HFFc6 (cell line): ENCODE measurements at regions not wholly inside any gene's neighbourhood (a gene's known extent, or its start where the extent isn't known, plus 50 kb on each side); places are given as distances from the start of the nearest gene placed in this dataset.
A peak's percentile ranks its signal among the peaks of the same experiment; 100 is the strongest.

Experiments used
- DNase-seq: peaks from one replicate; pipeline ENCODE4 v3.0.0-alpha.2; 2018
- H3K27ac Mint-ChIP-seq: 2 replicates; pipeline ENCODE4 v1.8.0; 2020; ENCODE audit warnings: mild to moderate bottlenecking, mixed read lengths
- H3K27me3 Mint-ChIP-seq: 2 replicates; pipeline ENCODE4 v1.8.0; 2021; ENCODE audit warnings: mild to moderate bottlenecking, moderate library complexity, mixed read lengths; ENCODE audit not compliant: insufficient read depth
- H3K36me3 Mint-ChIP-seq: 2 replicates; pipeline ENCODE4 v1.8.0; 2021; ENCODE audit warnings: low read depth, mixed read lengths
- H3K4me1 Mint-ChIP-seq: 2 replicates; pipeline ENCODE4 v1.8.0; 2020; ENCODE audit warnings: low read depth, mixed read lengths
- H3K4me3 Mint-ChIP-seq: 2 replicates; pipeline ENCODE4 v1.8.0; 2020; ENCODE audit warnings: mild to moderate bottlenecking, moderate library complexity, mixed read lengths
- H3K9me3 Mint-ChIP-seq: 2 replicates; pipeline ENCODE4 v1.8.0; 2020; ENCODE audit warnings: mild to moderate bottlenecking, mixed read lengths
- TF ChIP-seq, protein P1 (sequence below): fragments of 200-600 bp; sonication (generic); IDR thresholded peaks from 2 replicates; pipeline ENCODE4 v1.5.0; 2021; ENCODE audit warnings: antibody characterized with exemption, mild to moderate bottlenecking

DNA sequence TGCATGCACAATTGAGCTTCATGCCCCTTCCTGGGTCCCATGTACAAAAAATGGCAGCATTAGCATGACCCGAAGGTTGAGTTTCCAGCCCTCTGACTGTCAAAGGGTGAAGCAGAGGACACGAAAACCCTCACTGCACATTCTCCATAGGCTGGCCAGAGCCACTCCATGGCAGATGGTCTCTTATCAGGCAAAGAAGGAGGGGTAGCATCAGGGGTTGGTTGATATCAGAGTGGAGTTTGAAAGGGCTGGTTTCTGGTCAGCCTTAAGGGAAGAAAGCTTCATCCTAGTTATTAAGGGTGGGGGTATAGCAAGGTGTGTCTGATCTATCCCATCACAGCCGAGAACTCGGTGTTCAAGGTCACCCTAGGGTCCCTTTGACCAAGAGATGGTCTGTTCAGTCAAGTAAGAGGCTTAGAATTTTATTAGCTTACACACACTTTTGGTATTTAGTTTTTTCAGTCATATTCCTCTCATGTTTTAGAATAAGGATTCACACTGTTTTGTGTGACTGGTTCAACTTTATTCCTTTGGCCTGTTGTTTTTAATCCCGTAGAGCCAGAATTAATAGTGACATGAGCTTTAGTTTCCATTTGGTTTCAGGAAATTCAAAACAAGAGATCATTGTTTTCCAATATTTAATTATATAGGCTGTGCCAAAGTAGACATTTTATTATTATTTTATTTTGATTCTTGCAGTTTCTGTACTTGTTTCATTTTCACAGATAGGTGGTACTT, 199.9 kb upstream of the FMN2 start:
- no peak for DNase-seq
- Mint-ChIP-seq H3K4me1 (peaks cover 5% of the 10 kb centered on the region; the same call in 1 of the 2 replicates), H3K27me3 (peaks cover 10% of the 10 kb centered on the region; the same call in 1 of the 2 replicates), H3K27ac (no peak overlapping the region), H3K9me3 (no peaks in the 10 kb centered on the region), H3K4me3 (no peak overlapping the region), H3K36me3 (peaks cover 5% of the 10 kb centered on the region; the same call in 1 of the 2 replicates)
- TF ChIP-seq, protein P1, sequence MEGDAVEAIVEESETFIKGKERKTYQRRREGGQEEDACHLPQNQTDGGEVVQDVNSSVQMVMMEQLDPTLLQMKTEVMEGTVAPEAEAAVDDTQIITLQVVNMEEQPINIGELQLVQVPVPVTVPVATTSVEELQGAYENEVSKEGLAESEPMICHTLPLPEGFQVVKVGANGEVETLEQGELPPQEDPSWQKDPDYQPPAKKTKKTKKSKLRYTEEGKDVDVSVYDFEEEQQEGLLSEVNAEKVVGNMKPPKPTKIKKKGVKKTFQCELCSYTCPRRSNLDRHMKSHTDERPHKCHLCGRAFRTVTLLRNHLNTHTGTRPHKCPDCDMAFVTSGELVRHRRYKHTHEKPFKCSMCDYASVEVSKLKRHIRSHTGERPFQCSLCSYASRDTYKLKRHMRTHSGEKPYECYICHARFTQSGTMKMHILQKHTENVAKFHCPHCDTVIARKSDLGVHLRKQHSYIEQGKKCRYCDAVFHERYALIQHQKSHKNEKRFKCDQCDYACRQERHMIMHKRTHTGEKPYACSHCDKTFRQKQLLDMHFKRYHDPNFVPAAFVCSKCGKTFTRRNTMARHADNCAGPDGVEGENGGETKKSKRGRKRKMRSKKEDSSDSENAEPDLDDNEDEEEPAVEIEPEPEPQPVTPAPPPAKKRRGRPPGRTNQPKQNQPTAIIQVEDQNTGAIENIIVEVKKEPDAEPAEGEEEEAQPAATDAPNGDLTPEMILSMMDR = no peak

DNA sequence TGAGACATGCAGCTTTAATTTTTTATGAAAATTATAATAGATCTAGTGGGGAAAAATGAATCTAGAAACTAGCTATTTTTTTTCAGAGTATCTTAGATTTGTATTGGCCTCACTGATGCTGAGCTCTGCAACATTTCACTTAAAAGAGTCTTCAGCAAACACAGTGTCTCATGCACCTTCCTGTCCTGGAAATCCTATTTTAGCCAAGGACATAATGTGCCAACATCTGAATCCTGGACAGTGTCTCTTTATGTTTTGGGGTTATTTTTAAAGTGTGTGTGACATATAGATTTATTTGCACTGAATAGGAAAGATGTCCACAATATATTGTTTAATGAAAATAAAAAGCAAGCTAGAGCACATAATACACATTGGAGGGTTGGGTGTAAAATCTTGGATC, 199.1 kb upstream of the FMN2 start:
- Mint-ChIP-seq H3K4me3 (no peak overlapping the region), H3K27ac (no peak overlapping the region), H3K36me3 (peaks cover 5% of the 10 kb centered on the region; the same call in 1 of the 2 replicates), H3K27me3 (peaks cover 10% of the 10 kb centered on the region; the same call in 1 of the 2 replicates), H3K4me1 (peaks cover 7% of the 10 kb centered on the region), H3K9me3 (no peaks in the 10 kb centered on the region)
- DNase-seq = no peak
- TF ChIP-seq, protein P1 = no peak

DNA sequence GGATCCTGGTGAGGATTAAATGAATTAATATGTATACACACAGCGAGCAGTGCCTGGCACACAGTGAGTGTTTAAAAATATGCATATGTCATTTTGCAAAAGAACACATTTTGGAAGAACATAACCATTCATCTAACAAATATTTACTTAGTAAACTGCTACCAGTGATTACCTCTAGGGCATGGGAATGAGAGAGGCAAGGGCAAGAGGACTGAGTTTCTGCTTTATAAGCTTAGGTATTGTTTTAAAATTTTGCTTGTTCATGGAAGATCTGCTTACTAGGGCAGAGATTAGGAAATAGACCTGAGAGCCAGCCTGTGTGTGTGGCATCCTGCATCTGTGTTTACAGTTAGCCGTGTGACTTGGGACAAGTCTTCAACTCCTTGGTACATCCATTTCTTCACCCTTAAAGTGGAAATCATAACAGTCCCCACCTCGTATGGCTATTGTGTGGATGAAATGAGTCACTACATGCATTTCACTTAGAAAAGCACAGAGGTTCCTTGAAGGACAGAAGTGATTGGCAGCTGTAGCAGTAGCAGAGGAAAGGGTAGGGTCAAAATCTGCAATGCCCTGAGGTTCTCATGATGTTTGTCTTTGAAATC, 198.5 kb upstream of the FMN2 start:
- Mint-ChIP-seq H3K27me3 (peaks cover 10% of the 10 kb centered on the region; the same call in 1 of the 2 replicates), H3K27ac (no peak overlapping the region; the same call in 1 of the 2 replicates)
- peak; percentile 9 for DNase-seq

DNA sequence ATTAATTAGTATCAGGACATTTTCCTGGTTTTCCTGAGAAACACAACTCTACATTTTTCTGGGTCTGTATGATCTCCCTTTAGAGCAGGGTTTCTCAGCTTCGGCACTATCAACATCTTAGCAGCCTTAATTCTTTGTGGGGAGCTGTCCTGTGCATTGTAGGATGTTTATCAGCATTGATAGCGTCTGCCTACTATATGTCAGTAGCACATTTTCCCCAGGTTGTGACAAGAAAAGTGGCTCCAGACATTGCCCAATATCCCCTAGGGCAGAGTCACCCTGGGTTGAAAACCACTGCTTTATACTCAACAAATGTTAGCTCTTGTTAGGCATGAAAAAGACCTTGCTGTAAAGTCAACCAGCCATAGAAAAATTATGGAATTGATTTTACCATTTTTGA, 195.1 kb upstream of the FMN2 start:
- Mint-ChIP-seq H3K27ac (no peak overlapping the region), H3K4me1 (peaks cover 16% of the 10 kb centered on the region), H3K4me3 (no peak overlapping the region), H3K9me3 (no peaks in the 10 kb centered on the region), H3K36me3 (peaks cover 5% of the 10 kb centered on the region; the same call in 1 of the 2 replicates), H3K27me3 (peaks cover 5% of the 10 kb centered on the region; the same call in 1 of the 2 replicates)
- no peak for DNase-seq
- TF ChIP-seq, protein P1 = no peak

More for the DNA sequence above, 198.5 kb upstream of the FMN2 start:
- H3K4me3 Mint-ChIP-seq = no peak overlapping the region
- H3K9me3 Mint-ChIP-seq = no peaks in the 10 kb centered on the region
- peaks cover 13% of the 10 kb centered on the region for H3K4me1 Mint-ChIP-seq
- TF ChIP-seq, protein P1 = no peak
- peaks cover 5% of the 10 kb centered on the region; the same call in 1 of the 2 replicates for H3K36me3 Mint-ChIP-seq

DNA sequence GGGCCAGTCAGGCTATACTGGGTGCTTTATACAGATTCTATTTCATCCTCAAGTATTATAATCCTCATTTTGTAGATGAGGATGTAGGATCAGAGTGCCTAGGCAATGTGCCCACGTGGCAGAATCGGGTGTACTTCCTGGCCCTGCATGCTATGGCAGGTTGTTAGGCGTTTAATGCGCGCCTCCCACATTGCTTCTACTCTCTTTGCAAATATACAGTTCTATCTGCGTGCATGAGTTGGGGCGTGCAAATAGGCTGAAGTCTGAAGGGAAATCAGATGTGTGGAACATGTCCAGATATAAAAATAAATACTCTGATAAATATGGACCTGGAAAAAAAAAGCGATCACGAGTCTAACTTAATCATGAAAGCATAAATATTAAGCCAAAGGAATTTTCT, 194.7 kb upstream of the FMN2 start:
- Mint-ChIP-seq H3K36me3 (peaks cover 5% of the 10 kb centered on the region; the same call in 1 of the 2 replicates), H3K27me3 (peaks cover 5% of the 10 kb centered on the region; the same call in 1 of the 2 replicates), H3K27ac (no peak overlapping the region), H3K4me3 (no peak overlapping the region), H3K9me3 (no peaks in the 10 kb centered on the region), H3K4me1 (peaks cover 16% of the 10 kb centered on the region)
- TF ChIP-seq, protein P1 = no peak
- DNase-seq = no peak
